Left ventricle myocardium inferior (tissue), 1 donor: ENCODE measurements at regions not wholly inside any gene's neighbourhood (a gene's known extent, or its start where the extent isn't known, plus 50 kb on each side); places are given as distances from the start of the nearest gene placed in this dataset.

Experiments
- DNase-seq: peaks from one replicate; pipeline ENCODE4 v3.0.0-alpha.2; 2020
- H3K27ac ChIP-seq: fragments of 200-600 bp; replicated peaks from 2 replicates; pipeline ENCODE4 v1.8.0; 2021
- H3K27me3 ChIP-seq: fragments of 200-600 bp; 2 replicates; pipeline ENCODE4 v1.8.0; 2021; ENCODE audit warnings: low read depth
- H3K36me3 ChIP-seq: fragments of 200-600 bp; 2 replicates; pipeline ENCODE4 v1.8.0; 2021
- H3K4me1 ChIP-seq: fragments of 200-600 bp; 2 replicates; pipeline ENCODE4 v1.8.0; 2021
- H3K4me3 ChIP-seq: fragments of 200-600 bp; 2 replicates; pipeline ENCODE4 v1.8.0; 2021; ENCODE audit warnings: mild to moderate bottlenecking, moderate library complexity
- H3K9me3 ChIP-seq: fragments of 200-600 bp; replicated peaks from 2 replicates; pipeline ENCODE4 v1.8.0; 2021
- CTCF ChIP-seq: fragments of 200-600 bp; IDR thresholded peaks from 2 replicates; pipeline ENCODE4 v1.8.0; 2021; ENCODE audit warnings: antibody characterized with exemption, mild to moderate bottlenecking, borderline replicate concordance
- intact Hi-C: fragments of 100-400 bp; cut with micrococcal nuclease; formaldehyde crosslinking; loops from one replicate; pipeline ENCODE4 v1.11.0; 2022
- donor health status: DM: no; HTN: yes; CAD: no; lungs with severe emphysema.

GRCh38 chr2:150595803-150596470 lies 108.5 kb upstream of the RND3 start:
- Histone ChIP-seq H3K27ac (no peak overlapping the region), H3K36me3 (no peaks in the 10 kb centered on the region), H3K9me3 (no peaks in the 10 kb centered on the region), H3K27me3 (no peaks in the 10 kb centered on the region), H3K4me1 (no peaks in the 10 kb centered on the region), H3K4me3 (no peak overlapping the region)
- intact Hi-C loops = no loop called here
- DNase-seq = no peak
- TF ChIP-seq CTCF = no peak

- H3K27ac ChIP-seq = no peak overlapping the region
- H3K9me3 ChIP-seq = no peaks in the 10 kb centered on the region
- no peaks in the 10 kb centered on the region for H3K4me1 ChIP-seq
- no peaks in the 10 kb centered on the region for H3K27me3 ChIP-seq
- H3K36me3 ChIP-seq = no peaks in the 10 kb centered on the region
- DNase-seq = no peak
- intact Hi-C loops = no loop called here
- no peak overlapping the region for H3K4me3 ChIP-seq
- no peak for TF ChIP-seq CTCF
Measured at GRCh38 chr2:150594299-150594698, 106.8 kb upstream of the RND3 start.

- H3K4me1 ChIP-seq = peaks cover 11% of the 10 kb centered on the region
- TF ChIP-seq CTCF = no peak
- H3K27me3 ChIP-seq = no peaks in the 10 kb centered on the region
- DNase-seq = no peak
- no peak overlapping the region for H3K27ac ChIP-seq
- no peak overlapping the region for H3K4me3 ChIP-seq
- no peaks in the 10 kb centered on the region for H3K9me3 ChIP-seq
- intact Hi-C loops = no loop called here
- no peaks in the 10 kb centered on the region for H3K36me3 ChIP-seq
Measured at GRCh38 chr2:150591496-150592285, 104.2 kb upstream of the RND3 start.

- Histone ChIP-seq H3K9me3 (no peaks in the 10 kb centered on the region), H3K4me3 (no peak overlapping the region), H3K36me3 (no peaks in the 10 kb centered on the region), H3K4me1 (peaks cover 11% of the 10 kb centered on the region), H3K27ac (no peak overlapping the region), H3K27me3 (no peaks in the 10 kb centered on the region)
- TF ChIP-seq CTCF = no peak
- no peak for DNase-seq
- intact Hi-C loops = no loop called here
Measured at GRCh38 chr2:150589681-150590080, 102.2 kb upstream of the RND3 start.

- no peaks in the 10 kb centered on the region for H3K27me3 ChIP-seq
- H3K9me3 ChIP-seq = no peaks in the 10 kb centered on the region
- no peak overlapping the region for H3K27ac ChIP-seq
- no peaks in the 10 kb centered on the region for H3K36me3 ChIP-seq
- DNase-seq = no peak
- no peak overlapping the region for H3K4me3 ChIP-seq
- TF ChIP-seq CTCF = no peak
- intact Hi-C loops = no loop called here
- peaks cover 11% of the 10 kb centered on the region for H3K4me1 ChIP-seq
Measured at GRCh38 chr2:150588506-150588870, 101.0 kb upstream of the RND3 start.
